HCT116 (cell line): ENCODE measurements at regions not wholly inside any gene's neighbourhood (a gene's known extent, or its start where the extent isn't known, plus 50 kb on each side); places are given as distances from the start of the nearest gene placed in this dataset.

Experiments used
- ATAC-seq: fragments of 200-7000 bp; cut with Tn5 transposase; 2 replicates; pipeline ENCODE4 v1.9.1; 2020; ENCODE audit warnings: mild to moderate bottlenecking, moderate library complexity
- BruUV-seq: library from RNA; stranded (reverse); fragments of 400-500 nt; replicated peaks from 2 replicates; lab custom pipeline; 2021; lab: Mats Ljungman, UMichigan
- CTCF ChIA-PET: fragments of 300-600 bp; sonication (Branson Sonifier 250); formaldehyde crosslinking; loops from one replicate; lab custom pipeline; 2021; ENCODE audit warnings: antibody characterized with exemption; lab: Charles Lee
- POLR2A ChIA-PET: fragments of 300-600, 350-600 bp; sonication (Branson Sonifier 250); formaldehyde crosslinking; loops from one replicate; lab custom pipeline; 2021; ENCODE audit warnings: antibody characterized with exemption; lab: Charles Lee
- RAD21 ChIA-PET, 2 experiments: fragments of 300-600 bp; sonication (Branson Sonifier 250); formaldehyde crosslinking; loops; one replicate each; lab custom pipeline; 2023; ENCODE audit warnings: low total read pairs in 2 of 2; ENCODE audit not compliant: uncharacterized antibody in 2 of 2, unreplicated experiment in 2 of 2, low non-redundant PET in 1 of 2; lab: Charles Lee
- DNase-seq: peaks from one replicate; pipeline ENCODE4 v3.0.0-alpha.2; 2010; ENCODE audit warnings: low read depth, low spot score
- H2AFZ ChIP-seq: fragments of 200-600 bp; shearing (Covaris generic), sonication (generic); 2 replicates; pipeline ENCODE4 v1.6.1; 2017; ENCODE audit warnings: low read depth, mixed run types, mixed read lengths, antibody characterized with exemption, low read length; ENCODE audit not compliant: poor library complexity, severe bottlenecking
- H3K27ac ChIP-seq: 2 replicates; pipeline ENCODE4 v1.5.1; 2012; ENCODE audit warnings: low read depth, low read length
- H3K27me3 ChIP-seq: fragments of 200-600 bp; sonication (generic); 2 replicates; pipeline ENCODE4 v1.6.1; 2016; ENCODE audit warnings: mixed run types, low read length, mixed read lengths; ENCODE audit not compliant: insufficient read depth
- H3K36me3 ChIP-seq, 2 experiments: fragments of 200-500 bp in 1 of 2; fragments of 200-600 bp in 1 of 2; sonication (Bioruptor generic) in 1 of 2; sonication (generic) in 1 of 2; 2 replicates each; pipeline versions ENCODE4 v1.5.1 to v1.6.1; 2014 to 2016; ENCODE audit warnings: low read length in 2 of 2, inconsistent platforms in 1 of 2, mixed read lengths in 1 of 2, mixed run types in 1 of 2; ENCODE audit not compliant: insufficient read depth in 2 of 2, control insufficient read depth in 1 of 2
- H3K4me1 ChIP-seq, 2 experiments: fragments of 200-600 bp in 1 of 2; sonication (generic) in 1 of 2; 2 replicates each; pipeline versions ENCODE4 v1.5.1 to v1.6.1; 2012 to 2017; ENCODE audit warnings: low read length in 2 of 2, inconsistent platforms in 1 of 2, mild to moderate bottlenecking in 1 of 2, mixed read lengths in 1 of 2, mixed run types in 1 of 2, moderate library complexity in 1 of 2; ENCODE audit not compliant: insufficient read depth in 2 of 2, control insufficient read depth in 1 of 2
- H3K4me2 ChIP-seq: fragments of 200-600 bp; sonication (generic); 2 replicates; pipeline ENCODE4 v1.6.1; 2017; ENCODE audit warnings: mixed run types, low read length, mixed read lengths
- H3K4me3 ChIP-seq, 2 experiments: fragments of 200-600 bp in 1 of 2; sonication (generic) in 1 of 2; replicated peaks in 1 of 2; 2 replicates each; pipeline ENCODE4 v1.5.1; 2011 to 2016; ENCODE audit warnings: low read length in 2 of 2, control low read depth in 1 of 2, low read depth in 1 of 2, mild to moderate bottlenecking in 1 of 2, mixed read lengths in 1 of 2, mixed run types in 1 of 2
- H3K79me2 ChIP-seq: fragments of 200-600 bp; sonication (generic); 2 replicates; pipeline ENCODE4 v1.6.1; 2017; ENCODE audit warnings: mild to moderate bottlenecking, mixed run types, low read length, moderate library complexity, mixed read lengths; ENCODE audit not compliant: insufficient read depth
- H3K9ac ChIP-seq: fragments of 200-600 bp; sonication (generic); 2 replicates; pipeline ENCODE4 v1.6.1; 2016; ENCODE audit warnings: low read length, mixed read lengths
- H3K9me2 ChIP-seq: fragments of 200-600 bp; sonication (generic), shearing (Covaris generic); 2 replicates; pipeline ENCODE4 v1.6.1; 2017; ENCODE audit warnings: mixed run types, mild to moderate bottlenecking, moderate library complexity; ENCODE audit not compliant: insufficient read depth
- H3K9me3 ChIP-seq, 2 experiments: fragments of 200-500 bp in 1 of 2; fragments of 200-600 bp in 1 of 2; sonication (Bioruptor generic) in 1 of 2; sonication (generic) in 1 of 2; 2 replicates each; pipeline ENCODE4 v1.6.1; 2014 to 2017; ENCODE audit warnings: low read length in 2 of 2, mixed read lengths in 2 of 2, inconsistent platforms in 1 of 2, low read depth in 1 of 2, mild to moderate bottlenecking in 1 of 2, mixed run types in 1 of 2, moderate library complexity in 1 of 2; ENCODE audit not compliant: control insufficient read depth in 1 of 2, insufficient read depth in 1 of 2
- H4K20me1 ChIP-seq: fragments of 200-600 bp; sonication (generic), shearing (Covaris generic); 2 replicates; pipeline ENCODE4 v1.6.1; 2017; ENCODE audit warnings: mixed run types, mild to moderate bottlenecking, moderate library complexity; ENCODE audit not compliant: insufficient read depth
- CTCF ChIP-seq, 3 experiments: fragments of 200-600 bp in 1 of 3; sonication (generic) in 1 of 3; IDR thresholded peaks in 2 of 3; conservative IDR thresholded peaks in 1 of 3; 2 replicates each; pipeline ENCODE4 v1.5.1; 2012 to 2017; ENCODE audit warnings: low read depth in 2 of 3, low read length in 2 of 3, antibody characterized with exemption in 1 of 3, borderline replicate concordance in 1 of 3, control low read depth in 1 of 3, mild to moderate bottlenecking in 1 of 3, mixed read lengths in 1 of 3, mixed run types in 1 of 3, moderate library complexity in 1 of 3; ENCODE audit not compliant: insufficient read depth in 1 of 3
- EZH2 ChIP-seq: fragments of 200-600 bp; sonication (generic); IDR thresholded peaks from 2 replicates; pipeline ENCODE4 v1.6.1; 2017; ENCODE audit warnings: antibody characterized with exemption, mixed run types
- EZH2phosphoT487 ChIP-seq: fragments of 200-600 bp; IDR thresholded peaks from 2 replicates; pipeline ENCODE4 v1.6.1; 2018; ENCODE audit warnings: antibody characterized with exemption, borderline replicate concordance
- RAD21 ChIP-seq: IDR thresholded peaks from 2 replicates; pipeline ENCODE4 v1.6.1; 2012; ENCODE audit warnings: low read depth, mild to moderate bottlenecking
- SP1 ChIP-seq: IDR thresholded peaks from 2 replicates; pipeline ENCODE4 v1.6.1; 2012; ENCODE audit warnings: low read depth
- intact Hi-C: fragments of 100-400 bp; cut with micrococcal nuclease; formaldehyde crosslinking; loops from 2 replicates; pipeline ENCODE4 v1.10.0; 2022

GRCh38 chr12:16844875-16845274, 238.9 kb upstream of the LMO3 start:
- Histone ChIP-seq H3K9me3 (no peaks in the 10 kb centered on the region), H3K4me2 (no peak overlapping the region), H3K79me2 (no peaks in the 10 kb centered on the region), H3K9ac (no peak overlapping the region), H3K4me3 (no peak overlapping the region), H3K9me2 (no peaks in the 10 kb centered on the region), H3K4me1 (no peaks in the 10 kb centered on the region), H3K36me3 (no peaks in the 10 kb centered on the region), H3K27me3 (no peaks in the 10 kb centered on the region), H4K20me1 (no peaks in the 10 kb centered on the region), H2AFZ (no peak overlapping the region), H3K27ac (no peak overlapping the region)
- BruUV-seq = no TSS peak
- ChIA-PET RAD21 (no interaction called here), POLR2A (no interaction called here), CTCF (interaction anchor here (0.5 to 0.8 kb wide), 2 partner anchors 9 to 18 kb away, joined by 3 read pairs; no protein-coding TSS in a partner anchor)
- no peak for TF ChIP-seq EZH2phosphoT487
- TF ChIP-seq CTCF (IDR thresholded peaks at IDR 0.05 in 2 of 3, conservative IDR thresholded peaks at IDR 0.05 in 1 of 3; ENCODE audit: borderline replicate concordance in 1 of 3, insufficient read depth in 1 of 3, low read depth in 2 of 3, low read length in 2 of 3) = 0 out of 6 replicates have a peak, but pooled peaks of 2 of the 3 experiments have one; percentile 13 to 22
- TF ChIP-seq RAD21 = peak; percentile 12; the same call in 1 of the 2 replicates
- intact Hi-C loops = no loop called here
- ATAC-seq (peak; percentile 61), DNase-seq (no peak)

GRCh38 chr12:16833376-16834015, 227.5 kb upstream of the LMO3 start:
- H3K79me2 ChIP-seq = no peaks in the 10 kb centered on the region
- ChIA-PET CTCF (no interaction called here), POLR2A (no interaction called here), RAD21 (no interaction called here)
- TF ChIP-seq EZH2 (no peak), SP1 (no peak)
- H3K27ac ChIP-seq = no peak overlapping the region
- ATAC-seq (no peak), DNase-seq (no peak)
- no peaks in the 10 kb centered on the region for H3K4me1 ChIP-seq
- intact Hi-C loops = no loop called here
- no peaks in the 10 kb centered on the region for H3K27me3 ChIP-seq
- BruUV-seq = no TSS peak
- no peak overlapping the region for H2AFZ ChIP-seq
- H3K4me2 ChIP-seq = no peak overlapping the region
- no peak overlapping the region for H3K9ac ChIP-seq
- no peaks in the 10 kb centered on the region for H3K9me2 ChIP-seq
- no peaks in the 10 kb centered on the region for H3K36me3 ChIP-seq
- H4K20me1 ChIP-seq = no peaks in the 10 kb centered on the region
- H3K9me3 ChIP-seq = no peaks in the 10 kb centered on the region
- no peak overlapping the region for H3K4me3 ChIP-seq
